ENCODE measurements at regions not wholly inside any gene's neighbourhood (a gene's known extent, or its start where the extent isn't known, plus 50 kb on each side); places are given as distances from the start of the nearest gene placed in this dataset.

- TF ChIP-seq CTCF (IDR thresholded peaks at IDR 0.05; ENCODE audit: poor library complexity) (no peak), EZH2 (IDR thresholded peaks at IDR 0.05; ENCODE audit: borderline replicate concordance) (no peak)
Measured at GRCh38 chr20:12597551-12597950, 411.2 kb upstream of the SPTLC3 start.

Data from hepatocyte (in vitro differentiated cells).